ENCODE measurements at regions not wholly inside any gene's neighbourhood (a gene's known extent, or its start where the extent isn't known, plus 50 kb on each side); places are given as distances from the start of the nearest gene placed in this dataset.

DNA sequence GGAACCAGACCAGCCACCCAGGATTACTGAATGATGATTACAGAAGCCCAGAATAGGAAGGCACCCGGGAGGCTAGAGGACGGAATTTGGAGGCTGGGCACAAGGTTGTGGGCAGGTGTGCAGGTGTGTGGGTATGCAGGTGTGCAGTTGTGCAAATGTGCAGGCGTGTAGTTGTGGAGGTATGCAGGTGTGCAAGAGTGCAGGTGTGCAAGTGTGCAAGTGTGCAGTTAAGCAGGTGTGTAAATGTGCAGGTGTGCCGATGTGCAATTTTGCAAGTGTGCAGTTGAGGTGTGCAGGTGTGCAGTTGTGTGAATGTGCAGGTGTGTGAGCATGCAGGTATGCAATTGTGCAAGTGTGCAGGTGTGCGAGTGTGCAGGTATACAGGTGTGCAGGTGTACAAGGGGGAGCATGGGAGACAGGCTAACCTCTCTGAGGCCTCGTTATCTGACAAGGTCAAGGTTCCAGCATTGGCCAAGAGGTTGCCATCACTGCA lies 131.8 kb downstream of the KCTD15 start:
- no peak overlapping the region for H3K4me3 ChIP-seq
- no peak for DNase-seq

DNA sequence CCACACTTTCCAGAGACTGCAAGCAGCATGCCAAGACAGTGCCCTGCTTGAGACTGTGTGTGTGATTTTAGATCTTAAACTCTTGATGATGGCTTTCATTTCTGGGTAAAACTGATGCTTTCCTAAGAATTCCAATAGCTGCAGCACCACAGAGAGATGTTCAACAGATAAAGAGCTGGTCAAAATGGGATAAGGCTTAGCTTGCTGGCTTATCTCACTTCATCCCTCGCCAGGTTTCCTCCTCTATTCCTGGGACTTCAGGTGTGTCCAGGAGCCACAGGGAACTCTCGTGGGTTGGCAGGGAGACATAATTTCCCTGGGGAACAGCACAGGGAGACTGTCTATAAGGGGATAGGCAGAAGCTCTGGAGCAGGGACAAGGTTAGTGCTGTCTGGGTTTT lies 137.3 kb downstream of the KCTD15 start:
- no peak for ATAC-seq
- 72 to 82% (median 77%) methylated on average over 2 of the region's 2 CpGs for WGBS, 4 donors

More for the DNA sequence above, 131.8 kb downstream of the KCTD15 start:
- intact Hi-C loops (cut with DNase I): no loop called here
- 77 to 84% (median 83%) methylated on average over 6 of the region's 6 CpGs for WGBS, 4 donors
- no peak overlapping the region for H3K27ac ChIP-seq
- peaks cover 0 to 3% (median 0%) of the 10 kb centered on the region in 9 donors for H3K27me3 ChIP-seq
- no peak for ATAC-seq
- H3K9me3 ChIP-seq: peaks cover 0 to 6% (median 0%) of the 10 kb centered on the region in 12 donors
- H3K36me3 ChIP-seq: no peaks in the 10 kb centered on the region
- no peak for TF ChIP-seq POLR2A (IDR thresholded peaks at IDR 0.05)
- TF ChIP-seq, protein P1, sequence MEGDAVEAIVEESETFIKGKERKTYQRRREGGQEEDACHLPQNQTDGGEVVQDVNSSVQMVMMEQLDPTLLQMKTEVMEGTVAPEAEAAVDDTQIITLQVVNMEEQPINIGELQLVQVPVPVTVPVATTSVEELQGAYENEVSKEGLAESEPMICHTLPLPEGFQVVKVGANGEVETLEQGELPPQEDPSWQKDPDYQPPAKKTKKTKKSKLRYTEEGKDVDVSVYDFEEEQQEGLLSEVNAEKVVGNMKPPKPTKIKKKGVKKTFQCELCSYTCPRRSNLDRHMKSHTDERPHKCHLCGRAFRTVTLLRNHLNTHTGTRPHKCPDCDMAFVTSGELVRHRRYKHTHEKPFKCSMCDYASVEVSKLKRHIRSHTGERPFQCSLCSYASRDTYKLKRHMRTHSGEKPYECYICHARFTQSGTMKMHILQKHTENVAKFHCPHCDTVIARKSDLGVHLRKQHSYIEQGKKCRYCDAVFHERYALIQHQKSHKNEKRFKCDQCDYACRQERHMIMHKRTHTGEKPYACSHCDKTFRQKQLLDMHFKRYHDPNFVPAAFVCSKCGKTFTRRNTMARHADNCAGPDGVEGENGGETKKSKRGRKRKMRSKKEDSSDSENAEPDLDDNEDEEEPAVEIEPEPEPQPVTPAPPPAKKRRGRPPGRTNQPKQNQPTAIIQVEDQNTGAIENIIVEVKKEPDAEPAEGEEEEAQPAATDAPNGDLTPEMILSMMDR (IDR thresholded peaks at IDR 0.05): no peak
- H3K4me1 ChIP-seq: no peaks in the 10 kb centered on the region

DNA sequence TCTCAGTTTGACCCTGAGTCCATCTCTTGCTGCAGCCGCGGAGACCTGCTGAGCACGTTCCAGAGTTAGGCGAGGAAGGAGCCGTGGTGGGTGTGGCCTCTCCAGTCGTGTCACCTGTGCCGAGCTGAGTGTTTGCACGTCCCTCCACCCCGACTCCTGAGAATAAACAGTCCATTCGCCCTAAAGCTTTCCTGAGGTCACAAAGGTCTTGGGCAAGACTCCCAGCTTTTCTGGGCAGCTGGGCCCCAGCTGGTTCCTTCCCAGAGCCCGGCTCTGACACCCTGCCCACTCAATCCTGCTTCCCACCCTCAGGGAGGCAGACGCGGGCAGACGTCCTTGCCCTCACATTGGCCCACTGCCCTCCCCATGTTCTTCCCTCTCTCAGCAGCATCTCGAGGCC lies 142.2 kb downstream of the KCTD15 start:
- Histone ChIP-seq H3K4me3 (no peak overlapping the region), H3K4me1 (no peaks in the 10 kb centered on the region), H3K9me3 (peaks cover 0 to 14% (median 2%) of the 10 kb centered on the region in 12 donors), H3K27me3 (peaks cover 0 to 6% (median 0%) of the 10 kb centered on the region in 9 donors), H3K36me3 (no peaks in the 10 kb centered on the region), H3K27ac (no peak overlapping the region)
- WGBS, 4 donors: 35 to 58% (median 54%) methylated on average over 14 to 15 of the region's 15 CpGs
- ATAC-seq: peak in 1 of 4 donors; percentile 18
- intact Hi-C loops (cut with DNase I): no loop called here
- no peak for DNase-seq
- TF ChIP-seq POLR2A (IDR thresholded peaks at IDR 0.05): no peak
- TF ChIP-seq, protein P1 (IDR thresholded peaks at IDR 0.05): no peak

More for the DNA sequence above, 137.3 kb downstream of the KCTD15 start:
- intact Hi-C loops (cut with DNase I): no loop called here
- DNase-seq: no peak
- TF ChIP-seq, protein P1 (IDR thresholded peaks at IDR 0.05): no peak
- TF ChIP-seq POLR2A (IDR thresholded peaks at IDR 0.05): no peak
- Histone ChIP-seq H3K27ac (no peak overlapping the region), H3K4me1 (no peaks in the 10 kb centered on the region), H3K36me3 (no peaks in the 10 kb centered on the region), H3K4me3 (no peak overlapping the region), H3K27me3 (peaks cover 0 to 3% (median 0%) of the 10 kb centered on the region in 9 donors), H3K9me3 (peaks cover 0 to 23% (median 6%) of the 10 kb centered on the region in 12 donors)

DNA sequence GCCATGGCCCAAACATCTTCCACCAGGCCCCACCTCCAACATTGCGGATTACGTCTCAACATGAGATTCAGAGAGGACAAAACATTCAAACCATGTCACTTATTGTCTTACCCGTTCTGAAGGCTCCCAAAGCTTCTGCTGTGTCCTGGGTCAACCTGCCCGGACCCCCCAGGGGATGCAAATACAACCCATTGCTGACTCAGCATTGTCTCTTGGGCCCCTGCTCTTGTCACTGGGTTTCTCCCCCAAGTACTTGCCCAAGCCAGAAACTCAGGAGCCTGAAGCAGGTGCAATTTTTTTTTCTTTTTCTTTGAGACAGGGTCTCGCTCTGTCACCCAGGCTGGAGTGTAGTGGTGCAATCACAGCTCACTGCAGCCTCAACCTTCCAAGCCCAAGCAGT lies 144.5 kb downstream of the KCTD15 start:
- no peak for TF ChIP-seq POLR2A (IDR thresholded peaks at IDR 0.05)
- TF ChIP-seq, protein P1 (IDR thresholded peaks at IDR 0.05): no peak
- H3K36me3 ChIP-seq: no peaks in the 10 kb centered on the region
- H3K27me3 ChIP-seq: peaks cover 0 to 6% (median 0%) of the 10 kb centered on the region in 9 donors
- ATAC-seq (no peak), DNase-seq (no peak)
- H3K27ac ChIP-seq: no peak overlapping the region
- no peaks in the 10 kb centered on the region for H3K9me3 ChIP-seq
- no peak overlapping the region for H3K4me3 ChIP-seq
- intact Hi-C loops (cut with DNase I): no loop called here
- H3K4me1 ChIP-seq: no peaks in the 10 kb centered on the region
- 76 to 83% (median 82%) methylated on average over 5 of the region's 5 CpGs for WGBS, 4 donors
